Chondrocyte (in vitro differentiated cells): ENCODE measurements at regions not wholly inside any gene's neighbourhood (a gene's known extent, or its start where the extent isn't known, plus 50 kb on each side); places are given as distances from the start of the nearest gene placed in this dataset.
A peak's percentile ranks its signal among the peaks of the same experiment; 100 is the strongest.

Source experiments
- DNase-seq: peaks from one replicate; pipeline ENCODE4 v3.0.0; 2021; ENCODE audit warnings: mixed read lengths, low spot score
- H3K27ac Mint-ChIP-seq: one replicate; pipeline ENCODE4 v1.8.0; 2021; ENCODE audit warnings: mild to moderate bottlenecking, moderate library complexity, mixed read lengths; ENCODE audit not compliant: unreplicated experiment
- H3K27me3 Mint-ChIP-seq: 2 replicates; pipeline ENCODE4 v1.8.0; 2021; ENCODE audit warnings: low read depth, mixed read lengths
- H3K36me3 Mint-ChIP-seq: 2 replicates; pipeline ENCODE4 v1.8.0; 2021; ENCODE audit warnings: low read depth, mixed read lengths
- H3K4me1 Mint-ChIP-seq: 2 replicates; pipeline ENCODE4 v1.8.0; 2021; ENCODE audit warnings: low read depth, mild to moderate bottlenecking, mixed read lengths
- H3K4me3 Mint-ChIP-seq: one replicate; pipeline ENCODE4 v1.8.0; 2021; ENCODE audit warnings: mild to moderate bottlenecking, moderate library complexity, mixed read lengths; ENCODE audit not compliant: unreplicated experiment
- H3K9me3 Mint-ChIP-seq: 2 replicates; pipeline ENCODE4 v1.8.0; 2021; ENCODE audit warnings: low read depth, mixed read lengths
- TF ChIP-seq, protein P1 (sequence below): fragments of 200-600 bp; sonication (generic); IDR thresholded peaks from 2 replicates; pipeline ENCODE4 v1.5.0; 2021; ENCODE audit warnings: antibody characterized with exemption, mild to moderate bottlenecking, moderate library complexity

DNA sequence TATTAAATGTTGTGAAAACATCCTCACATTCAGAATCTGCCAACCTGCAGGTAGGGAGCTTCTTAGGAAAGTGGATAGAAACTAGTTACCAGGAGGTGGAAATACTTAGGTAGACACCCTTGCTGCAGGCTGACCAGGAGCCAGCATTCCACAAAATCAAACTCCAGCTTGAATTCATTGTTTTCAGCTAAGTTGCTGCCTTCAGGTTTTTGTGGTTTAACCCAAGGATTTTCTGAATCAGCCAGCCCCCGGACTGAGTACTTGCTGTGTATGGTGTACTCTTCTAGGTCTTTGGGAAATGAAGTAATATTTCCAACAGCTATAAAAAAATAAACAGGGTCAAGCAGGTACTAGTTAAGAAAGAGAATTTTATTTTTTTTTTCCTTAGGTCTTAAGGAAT lies 192.1 kb upstream of the CHST9 start:
- TF ChIP-seq, protein P1, sequence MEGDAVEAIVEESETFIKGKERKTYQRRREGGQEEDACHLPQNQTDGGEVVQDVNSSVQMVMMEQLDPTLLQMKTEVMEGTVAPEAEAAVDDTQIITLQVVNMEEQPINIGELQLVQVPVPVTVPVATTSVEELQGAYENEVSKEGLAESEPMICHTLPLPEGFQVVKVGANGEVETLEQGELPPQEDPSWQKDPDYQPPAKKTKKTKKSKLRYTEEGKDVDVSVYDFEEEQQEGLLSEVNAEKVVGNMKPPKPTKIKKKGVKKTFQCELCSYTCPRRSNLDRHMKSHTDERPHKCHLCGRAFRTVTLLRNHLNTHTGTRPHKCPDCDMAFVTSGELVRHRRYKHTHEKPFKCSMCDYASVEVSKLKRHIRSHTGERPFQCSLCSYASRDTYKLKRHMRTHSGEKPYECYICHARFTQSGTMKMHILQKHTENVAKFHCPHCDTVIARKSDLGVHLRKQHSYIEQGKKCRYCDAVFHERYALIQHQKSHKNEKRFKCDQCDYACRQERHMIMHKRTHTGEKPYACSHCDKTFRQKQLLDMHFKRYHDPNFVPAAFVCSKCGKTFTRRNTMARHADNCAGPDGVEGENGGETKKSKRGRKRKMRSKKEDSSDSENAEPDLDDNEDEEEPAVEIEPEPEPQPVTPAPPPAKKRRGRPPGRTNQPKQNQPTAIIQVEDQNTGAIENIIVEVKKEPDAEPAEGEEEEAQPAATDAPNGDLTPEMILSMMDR: no peak
- DNase-seq: no peak
- no peaks in the 10 kb centered on the region for H3K9me3 Mint-ChIP-seq
- no peaks in the 10 kb centered on the region for H3K36me3 Mint-ChIP-seq
- H3K27me3 Mint-ChIP-seq: peaks cover 7% of the 10 kb centered on the region
- peaks cover 3% of the 10 kb centered on the region for H3K4me1 Mint-ChIP-seq
- H3K4me3 Mint-ChIP-seq: no peak overlapping the region
- H3K27ac Mint-ChIP-seq: no peak overlapping the region

DNA sequence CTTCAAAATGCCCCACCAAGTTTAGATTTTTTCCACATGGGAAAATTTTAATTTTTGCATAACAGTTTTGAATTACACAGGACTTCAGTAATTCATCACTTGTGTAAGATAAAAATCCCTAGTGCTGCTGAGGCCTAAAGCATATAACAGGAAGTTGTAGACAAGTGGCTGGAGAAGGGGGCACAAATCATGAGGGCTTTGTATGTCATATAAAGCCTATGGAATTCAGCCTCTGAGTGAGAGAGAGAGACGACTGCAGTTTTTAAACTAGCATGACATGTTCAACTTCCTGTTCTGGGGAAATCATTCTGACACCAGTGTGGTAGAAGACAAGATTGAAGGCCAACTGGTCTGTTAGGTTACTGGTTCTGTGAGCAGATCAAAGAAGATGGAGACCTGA lies 187.3 kb upstream of the CHST9 start:
- Mint-ChIP-seq H3K4me1 (no peaks in the 10 kb centered on the region), H3K9me3 (no peaks in the 10 kb centered on the region), H3K4me3 (no peak overlapping the region), H3K27me3 (peaks cover 9% of the 10 kb centered on the region), H3K27ac (no peak overlapping the region), H3K36me3 (no peaks in the 10 kb centered on the region)
- no peak for DNase-seq
- TF ChIP-seq, protein P1: no peak

DNA sequence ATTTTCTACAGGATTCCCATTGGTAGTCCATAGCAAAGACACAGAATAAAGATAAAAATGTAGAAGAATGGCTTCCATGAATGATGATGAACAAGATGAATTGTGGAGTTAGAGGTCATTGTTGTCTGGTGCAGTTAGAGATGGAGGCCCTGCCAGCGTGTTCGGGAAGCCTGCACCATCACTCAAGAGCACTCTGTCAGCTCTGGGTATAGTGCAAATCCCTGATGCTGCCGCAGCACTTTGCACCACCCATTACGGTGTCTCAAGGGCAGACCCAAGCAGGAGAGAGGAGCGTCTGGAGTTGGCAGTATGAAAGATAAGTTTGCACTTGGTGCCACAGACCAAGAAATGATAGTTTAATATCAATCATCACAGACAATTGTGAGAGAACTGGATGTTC lies 181.6 kb upstream of the CHST9 start:
- H3K9me3 Mint-ChIP-seq: no peaks in the 10 kb centered on the region
- H3K4me1 Mint-ChIP-seq: no peaks in the 10 kb centered on the region
- H3K27me3 Mint-ChIP-seq: peaks cover 18% of the 10 kb centered on the region
- TF ChIP-seq, protein P1: no peak
- no peak overlapping the region for H3K27ac Mint-ChIP-seq
- DNase-seq: no peak
- no peak overlapping the region for H3K4me3 Mint-ChIP-seq
- no peaks in the 10 kb centered on the region for H3K36me3 Mint-ChIP-seq

DNA sequence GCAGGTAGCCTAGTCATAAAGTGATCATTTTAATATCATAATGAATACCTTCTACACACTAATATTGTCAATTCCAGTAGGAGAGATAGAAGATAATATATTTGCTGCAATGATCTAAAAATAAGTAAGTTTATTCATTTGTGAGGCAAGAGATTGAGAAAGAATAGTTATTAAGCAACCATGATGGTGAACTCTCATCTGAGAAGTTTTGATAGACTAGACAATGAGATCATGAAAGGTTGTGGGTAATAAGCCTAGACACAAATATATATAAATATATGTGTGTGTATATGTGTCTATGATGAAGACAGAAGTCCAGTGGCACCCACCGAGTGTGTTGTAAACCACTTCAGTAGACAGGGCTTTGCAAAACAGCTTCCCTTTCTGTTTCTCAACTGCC lies 181.0 kb upstream of the CHST9 start:
- peaks cover 18% of the 10 kb centered on the region for H3K27me3 Mint-ChIP-seq
- TF ChIP-seq, protein P1: no peak
- no peaks in the 10 kb centered on the region for H3K36me3 Mint-ChIP-seq
- H3K4me3 Mint-ChIP-seq: no peak overlapping the region
- no peak for DNase-seq
- no peaks in the 10 kb centered on the region for H3K9me3 Mint-ChIP-seq
- no peak overlapping the region for H3K27ac Mint-ChIP-seq
- H3K4me1 Mint-ChIP-seq: no peaks in the 10 kb centered on the region

DNA sequence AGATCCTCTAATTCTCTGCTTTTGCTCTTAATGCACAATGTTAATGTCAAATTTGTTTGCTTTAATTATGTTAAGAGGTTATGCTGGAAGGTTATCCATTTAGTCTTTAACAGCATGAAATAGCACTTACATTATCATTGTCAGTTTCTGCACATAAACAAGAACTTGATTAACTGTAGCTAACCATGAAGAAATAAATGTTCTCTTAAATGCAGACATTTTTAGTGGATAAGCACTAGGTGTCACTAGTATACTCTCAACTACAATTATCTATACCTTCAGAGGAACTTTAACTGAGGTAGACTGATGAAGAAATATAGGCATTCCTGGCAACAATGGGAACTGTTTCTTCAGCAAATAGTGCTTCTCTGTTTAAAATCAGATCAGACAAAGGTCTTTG lies 178.8 kb upstream of the CHST9 start:
- Mint-ChIP-seq H3K4me1 (no peaks in the 10 kb centered on the region), H3K27me3 (peaks cover 16% of the 10 kb centered on the region), H3K27ac (no peak overlapping the region), H3K36me3 (no peaks in the 10 kb centered on the region), H3K4me3 (no peak overlapping the region), H3K9me3 (no peaks in the 10 kb centered on the region)
- DNase-seq: no peak
- TF ChIP-seq, protein P1: peak; percentile 82
